ENCODE measurements at regions not wholly inside any gene's neighbourhood (a gene's known extent, or its start where the extent isn't known, plus 50 kb on each side); places are given as distances from the start of the nearest gene placed in this dataset.

DNA sequence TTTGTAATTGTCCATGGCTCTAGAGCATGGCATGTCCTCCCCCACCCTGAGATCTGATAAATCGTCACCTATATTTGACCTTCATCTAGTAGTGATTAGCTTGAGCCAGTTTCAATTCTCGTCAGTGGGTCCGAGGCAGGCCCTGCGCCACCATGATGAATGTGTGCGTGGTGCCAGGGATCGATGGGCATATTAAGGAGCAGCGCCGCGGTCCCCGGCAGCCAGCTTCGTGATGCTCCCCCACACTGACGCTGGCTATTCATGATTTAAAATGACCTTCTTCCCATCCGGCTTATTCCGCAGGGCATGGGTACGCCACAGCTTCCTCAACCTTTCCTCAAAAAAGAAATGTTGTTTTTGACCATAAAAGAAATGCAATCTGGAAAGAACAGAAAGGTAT, 68.0 kb downstream of the SLC25A47 start:
- TF ChIP-seq, protein P1, sequence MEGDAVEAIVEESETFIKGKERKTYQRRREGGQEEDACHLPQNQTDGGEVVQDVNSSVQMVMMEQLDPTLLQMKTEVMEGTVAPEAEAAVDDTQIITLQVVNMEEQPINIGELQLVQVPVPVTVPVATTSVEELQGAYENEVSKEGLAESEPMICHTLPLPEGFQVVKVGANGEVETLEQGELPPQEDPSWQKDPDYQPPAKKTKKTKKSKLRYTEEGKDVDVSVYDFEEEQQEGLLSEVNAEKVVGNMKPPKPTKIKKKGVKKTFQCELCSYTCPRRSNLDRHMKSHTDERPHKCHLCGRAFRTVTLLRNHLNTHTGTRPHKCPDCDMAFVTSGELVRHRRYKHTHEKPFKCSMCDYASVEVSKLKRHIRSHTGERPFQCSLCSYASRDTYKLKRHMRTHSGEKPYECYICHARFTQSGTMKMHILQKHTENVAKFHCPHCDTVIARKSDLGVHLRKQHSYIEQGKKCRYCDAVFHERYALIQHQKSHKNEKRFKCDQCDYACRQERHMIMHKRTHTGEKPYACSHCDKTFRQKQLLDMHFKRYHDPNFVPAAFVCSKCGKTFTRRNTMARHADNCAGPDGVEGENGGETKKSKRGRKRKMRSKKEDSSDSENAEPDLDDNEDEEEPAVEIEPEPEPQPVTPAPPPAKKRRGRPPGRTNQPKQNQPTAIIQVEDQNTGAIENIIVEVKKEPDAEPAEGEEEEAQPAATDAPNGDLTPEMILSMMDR (IDR thresholded peaks at IDR 0.05; ENCODE audit: low read depth, low read length, poor library complexity, severe bottlenecking): no peak
- TF ChIP-seq EZH2phosphoT487 (IDR thresholded peaks at IDR 0.05; ENCODE audit: borderline replicate concordance, low read length): no peak

Data from DOHH2 (cell line).